Lower lobe of right lung (tissue), 2 donors: ENCODE measurements at regions not wholly inside any gene's neighbourhood (a gene's known extent, or its start where the extent isn't known, plus 50 kb on each side); places are given as distances from the start of the nearest gene placed in this dataset.
"Not testable (repeated sequence)": the region's sequence is repeated elsewhere in the genome, so short reads cannot be mapped to it uniquely, and the experiment has no call there.

ENCODE experiments used
- ATAC-seq, 2 donors: fragments of 200-7000 bp; cut with Tn5 transposase; one replicate each; pipeline ENCODE4 v1.9.1; 2020 to 2022; ENCODE audit warnings: mild to moderate bottlenecking in 2 of 2, moderate library complexity in 2 of 2
- DNase-seq: peaks from one replicate; pipeline ENCODE4 v3.0.0-alpha.2; 2020
- H3K27ac ChIP-seq: fragments of 200-600 bp; one replicate; pipeline ENCODE4 v1.8.0; 2022
- H3K27me3 ChIP-seq: fragments of 200-600 bp; one replicate; pipeline ENCODE4 v1.8.0; 2022; ENCODE audit warnings: low read depth
- H3K36me3 ChIP-seq: fragments of 200-600 bp; one replicate; pipeline ENCODE4 v1.8.0; 2022; ENCODE audit warnings: mild to moderate bottlenecking
- H3K4me1 ChIP-seq: fragments of 200-600 bp; one replicate; pipeline ENCODE4 v1.8.0; 2022
- H3K4me3 ChIP-seq: fragments of 200-600 bp; one replicate; pipeline ENCODE4 v1.8.0; 2022; ENCODE audit warnings: mild to moderate bottlenecking
- H3K9me3 ChIP-seq: fragments of 200-600 bp; one replicate; pipeline ENCODE4 v1.8.0; 2022
- CTCF ChIP-seq: fragments of 200-600 bp; IDR thresholded peaks from one replicate; pipeline ENCODE4 v1.8.0; 2022; ENCODE audit warnings: antibody characterized with exemption, mild to moderate bottlenecking
- intact Hi-C: fragments of 100-400 bp; cut with DNase I; formaldehyde crosslinking; loops from one replicate; pipeline ENCODE4 v1.11.0; 2022
- donor health status: DM: no; HTN: yes; CAD: no; lungs with severe emphysema.

DNA sequence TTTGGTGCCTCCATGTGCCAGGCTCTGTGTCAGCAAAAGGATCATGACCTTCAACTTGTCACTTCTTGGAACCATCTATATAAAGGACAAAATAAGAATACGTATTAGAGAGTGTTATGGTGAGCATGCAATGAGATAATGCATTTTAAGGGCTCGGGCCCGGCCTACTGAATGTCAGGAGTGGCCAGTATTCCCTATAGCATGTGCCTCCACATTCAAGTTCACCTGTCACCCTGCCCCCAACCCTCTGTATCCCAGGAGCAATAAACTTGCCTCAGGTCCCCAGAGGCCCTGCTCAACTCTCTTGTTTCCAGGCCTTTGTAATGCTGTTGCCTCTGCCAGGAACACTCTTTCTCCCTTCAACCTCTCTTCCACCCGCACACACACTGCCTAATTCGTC lies 90.2 kb upstream of the SLC6A11 start:
- peaks cover 5% of the 10 kb centered on the region for H3K27me3 ChIP-seq
- intact Hi-C loops = no loop called here
- no peak overlapping the region for H3K4me3 ChIP-seq
- no peaks in the 10 kb centered on the region for H3K4me1 ChIP-seq
- no peak for DNase-seq
- H3K36me3 ChIP-seq = no peaks in the 10 kb centered on the region
- H3K27ac ChIP-seq = no peak overlapping the region
- H3K9me3 ChIP-seq = no peaks in the 10 kb centered on the region
- no peak for ATAC-seq
- no peak for TF ChIP-seq CTCF

DNA sequence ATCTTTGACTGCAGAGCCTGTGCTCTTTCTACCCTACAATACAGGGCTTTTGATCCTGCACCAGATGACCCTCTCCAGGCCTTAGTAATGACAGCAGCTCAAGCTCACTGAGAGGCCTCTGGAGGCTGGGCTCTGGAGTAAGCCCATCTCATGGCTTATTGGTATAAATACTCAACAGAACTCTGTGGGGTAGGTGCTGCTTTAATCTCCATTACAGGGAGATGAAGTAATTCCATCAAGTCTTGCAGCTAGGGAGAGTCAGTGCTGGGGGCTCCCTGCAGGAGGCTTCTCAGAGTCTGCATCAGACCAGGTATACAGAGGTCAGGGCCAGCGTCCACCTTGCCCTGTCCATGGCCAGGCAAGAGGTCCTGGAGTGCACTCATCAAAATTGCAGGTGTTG lies 89.2 kb upstream of the SLC6A11 start:
- intact Hi-C loops = no loop called here
- H3K4me3 ChIP-seq = no peak overlapping the region

DNA sequence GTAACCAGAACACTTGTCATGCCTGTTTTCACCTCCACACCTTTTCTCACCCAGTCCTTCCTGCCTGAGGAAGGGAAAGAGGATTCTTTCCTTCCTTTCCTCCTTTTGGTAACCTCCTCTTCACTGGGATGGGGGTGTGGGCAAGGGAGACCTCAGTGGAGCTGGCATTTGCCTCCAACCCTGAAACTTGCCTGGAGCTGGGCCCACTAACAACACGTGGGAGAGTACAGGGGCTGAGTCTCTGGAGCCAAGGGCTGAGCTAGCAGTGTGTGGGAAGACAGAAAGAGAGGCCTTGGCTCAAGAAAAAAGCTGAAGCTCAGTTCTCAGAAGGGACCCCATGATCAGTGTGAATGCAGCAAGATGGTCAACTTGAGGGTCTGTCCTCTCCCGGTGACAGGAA lies 86.6 kb upstream of the SLC6A11 start:
- no peak overlapping the region for H3K4me3 ChIP-seq

More for the DNA sequence above, 89.2 kb upstream of the SLC6A11 start:
- no peak overlapping the region for H3K27ac ChIP-seq
- no peak for TF ChIP-seq CTCF
- ATAC-seq (no peak), DNase-seq (no peak)
- H3K27me3 ChIP-seq = peaks cover 5% of the 10 kb centered on the region
- H3K36me3 ChIP-seq = no peaks in the 10 kb centered on the region
- H3K9me3 ChIP-seq = no peaks in the 10 kb centered on the region
- no peaks in the 10 kb centered on the region for H3K4me1 ChIP-seq

GRCh38 chr3:10732292-10732691 lies 83.7 kb upstream of the SLC6A11 start:
- Histone ChIP-seq H3K27ac (no peak overlapping the region), H3K4me1 (no peaks in the 10 kb centered on the region), H3K9me3 (peaks cover 17% of the 10 kb centered on the region), H3K4me3 (no peak overlapping the region), H3K36me3 (no peaks in the 10 kb centered on the region), H3K27me3 (peaks cover 11% of the 10 kb centered on the region)
- ATAC-seq = no peak
- no peak for TF ChIP-seq CTCF
- DNase-seq = no peak
- intact Hi-C loops = no loop called here

More for the DNA sequence above, 86.6 kb upstream of the SLC6A11 start:
- H3K36me3 ChIP-seq = no peaks in the 10 kb centered on the region
- no peak for TF ChIP-seq CTCF
- intact Hi-C loops = no loop called here
- H3K9me3 ChIP-seq = peaks cover 17% of the 10 kb centered on the region
- no peaks in the 10 kb centered on the region for H3K4me1 ChIP-seq
- no peak for ATAC-seq
- no peak for DNase-seq
- no peak overlapping the region for H3K27ac ChIP-seq
- H3K27me3 ChIP-seq = peaks cover 5% of the 10 kb centered on the region

DNA sequence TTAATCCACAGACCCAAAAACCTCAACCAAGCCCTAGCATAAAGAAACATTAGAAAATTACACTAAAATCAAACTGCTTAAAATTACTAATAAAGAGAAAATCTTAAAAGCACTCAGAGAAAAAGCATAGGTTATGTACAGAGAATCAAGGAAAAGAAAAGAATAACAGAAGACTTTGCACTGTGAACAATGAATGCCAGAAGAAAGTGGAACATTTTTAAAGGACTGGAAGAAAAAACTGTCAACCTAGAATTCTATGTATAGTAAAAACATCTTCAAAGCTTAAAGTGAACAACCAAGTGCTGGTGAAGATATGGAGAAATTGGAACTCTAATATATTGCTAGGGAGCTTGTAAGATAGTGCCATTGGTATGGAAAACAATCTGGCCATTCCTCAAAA lies 82.7 kb upstream of the SLC6A11 start:
- intact Hi-C loops = no loop called here
- no peak overlapping the region for H3K4me3 ChIP-seq
- H3K27me3 ChIP-seq = peaks cover 21% of the 10 kb centered on the region
- H3K36me3 ChIP-seq = no peaks in the 10 kb centered on the region
- DNase-seq (no peak), ATAC-seq (no peak)
- H3K4me1 ChIP-seq = no peaks in the 10 kb centered on the region
- no peak overlapping the region for H3K27ac ChIP-seq
- TF ChIP-seq CTCF = no peak
- peaks cover 17% of the 10 kb centered on the region for H3K9me3 ChIP-seq

DNA sequence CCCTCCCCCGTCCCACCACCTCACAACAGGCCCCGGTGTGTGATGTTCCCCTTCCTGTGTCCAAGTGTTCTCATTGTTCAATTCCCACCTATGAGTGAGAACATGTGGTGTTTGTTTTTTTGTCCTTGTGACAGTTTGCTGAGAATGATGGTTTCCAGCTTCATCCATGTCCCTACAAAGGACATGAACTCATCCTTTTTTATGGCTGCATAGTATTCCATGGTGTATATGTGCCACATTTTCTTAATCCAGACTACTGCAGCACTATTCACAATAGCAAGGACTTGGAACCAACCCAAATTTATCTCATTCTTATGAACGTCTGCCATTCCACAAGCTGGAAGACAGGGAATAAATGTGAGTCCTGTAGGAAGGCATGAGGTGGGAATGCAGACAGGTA lies 79.6 kb upstream of the SLC6A11 start:
- H3K36me3 ChIP-seq, ATAC-seq, H3K4me3 ChIP-seq, intact Hi-C loops, DNase-seq, H3K27ac ChIP-seq, H3K4me1 ChIP-seq: not testable (repeated sequence)
- Histone ChIP-seq H3K9me3 (peaks cover 17% of the 10 kb centered on the region), H3K27me3 (peaks cover 36% of the 10 kb centered on the region)
